ENCODE measurements at regions not wholly inside any gene's neighbourhood (a gene's known extent, or its start where the extent isn't known, plus 50 kb on each side); places are given as distances from the start of the nearest gene placed in this dataset.

DNA sequence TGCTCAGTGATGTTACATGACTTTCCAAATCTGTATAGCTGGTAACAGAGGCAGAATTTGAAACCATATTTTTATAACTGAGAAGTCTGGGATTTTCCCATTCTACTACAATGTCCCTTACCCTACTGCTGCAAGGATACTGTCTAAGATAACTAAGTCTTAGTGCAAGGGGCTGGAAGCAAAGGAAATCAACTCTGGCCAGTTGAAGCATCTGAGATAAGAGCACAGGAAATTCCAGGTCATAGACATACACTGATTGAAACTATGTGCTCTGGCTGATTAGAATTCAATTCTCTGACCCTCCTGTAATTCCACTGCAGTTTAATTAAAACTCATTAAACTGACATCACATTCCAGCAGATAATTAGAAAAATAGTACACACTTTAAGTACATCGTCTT, 267.7 kb upstream of the C1orf87 start:
- DNase-seq = no peak
- WGBS, 2 donors = 91 to 97% methylated on average over 1 of the region's 1 CpG
- no peak overlapping the region for H3K4me3 ChIP-seq
- H3K27me3 ChIP-seq = no peaks in the 10 kb centered on the region
- no peak for TF ChIP-seq POLR2A (IDR thresholded peaks at IDR 0.05)
- TF ChIP-seq, protein P1, sequence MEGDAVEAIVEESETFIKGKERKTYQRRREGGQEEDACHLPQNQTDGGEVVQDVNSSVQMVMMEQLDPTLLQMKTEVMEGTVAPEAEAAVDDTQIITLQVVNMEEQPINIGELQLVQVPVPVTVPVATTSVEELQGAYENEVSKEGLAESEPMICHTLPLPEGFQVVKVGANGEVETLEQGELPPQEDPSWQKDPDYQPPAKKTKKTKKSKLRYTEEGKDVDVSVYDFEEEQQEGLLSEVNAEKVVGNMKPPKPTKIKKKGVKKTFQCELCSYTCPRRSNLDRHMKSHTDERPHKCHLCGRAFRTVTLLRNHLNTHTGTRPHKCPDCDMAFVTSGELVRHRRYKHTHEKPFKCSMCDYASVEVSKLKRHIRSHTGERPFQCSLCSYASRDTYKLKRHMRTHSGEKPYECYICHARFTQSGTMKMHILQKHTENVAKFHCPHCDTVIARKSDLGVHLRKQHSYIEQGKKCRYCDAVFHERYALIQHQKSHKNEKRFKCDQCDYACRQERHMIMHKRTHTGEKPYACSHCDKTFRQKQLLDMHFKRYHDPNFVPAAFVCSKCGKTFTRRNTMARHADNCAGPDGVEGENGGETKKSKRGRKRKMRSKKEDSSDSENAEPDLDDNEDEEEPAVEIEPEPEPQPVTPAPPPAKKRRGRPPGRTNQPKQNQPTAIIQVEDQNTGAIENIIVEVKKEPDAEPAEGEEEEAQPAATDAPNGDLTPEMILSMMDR (IDR thresholded peaks at IDR 0.05) = no peak
- no peak for TF ChIP-seq POLR2AphosphoS5 (IDR thresholded peaks at IDR 0.05)
- no peak for TF ChIP-seq EP300 (IDR thresholded peaks at IDR 0.05)
- intact Hi-C loops (cut with DNase I) = no loop called here
- H3K36me3 ChIP-seq = no peaks in the 10 kb centered on the region
- H3K27ac ChIP-seq = no peak overlapping the region
- no peaks in the 10 kb centered on the region for H3K4me1 ChIP-seq
- no peaks in the 10 kb centered on the region for H3K9me3 ChIP-seq

DNA sequence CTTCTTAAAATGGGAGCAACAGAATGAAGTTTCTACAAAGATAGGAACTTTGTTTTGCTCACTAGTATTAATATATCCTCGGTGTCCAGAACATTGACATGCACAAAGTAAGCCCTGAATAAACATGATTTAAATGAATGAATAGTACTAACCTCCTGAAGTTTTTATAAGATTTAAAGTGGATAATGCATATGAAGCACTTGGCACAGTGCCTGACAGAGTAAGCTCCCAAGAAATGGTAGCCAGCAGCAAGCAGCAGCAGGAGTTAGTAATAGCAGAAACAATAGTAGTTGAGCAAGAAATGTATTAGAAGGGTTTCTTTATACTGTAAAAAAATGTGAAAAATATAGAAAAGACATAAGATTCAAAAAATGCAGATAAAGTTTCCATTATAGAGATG, 258.1 kb upstream of the C1orf87 start:
- Histone ChIP-seq H3K9me3 (peaks cover 0 to 1% (median 0%) of the 10 kb centered on the region in 4 donors), H3K4me1 (peaks cover 0 to 7% (median 5%) of the 10 kb centered on the region in 4 donors), H3K27ac (no peak overlapping the region), H3K36me3 (no peaks in the 10 kb centered on the region), H3K27me3 (no peaks in the 10 kb centered on the region), H3K4me3 (no peak overlapping the region)
- WGBS, 2 donors = 85 to 86% methylated on average over 1 of the region's 1 CpG
- no peak for DNase-seq
- TF ChIP-seq POLR2AphosphoS5 (IDR thresholded peaks at IDR 0.05) (no peak), POLR2A (IDR thresholded peaks at IDR 0.05) (no peak), EP300 (IDR thresholded peaks at IDR 0.05) (no peak)
- TF ChIP-seq, protein P1 (IDR thresholded peaks at IDR 0.05) = no peak
- intact Hi-C loops (cut with DNase I) = no loop called here

DNA sequence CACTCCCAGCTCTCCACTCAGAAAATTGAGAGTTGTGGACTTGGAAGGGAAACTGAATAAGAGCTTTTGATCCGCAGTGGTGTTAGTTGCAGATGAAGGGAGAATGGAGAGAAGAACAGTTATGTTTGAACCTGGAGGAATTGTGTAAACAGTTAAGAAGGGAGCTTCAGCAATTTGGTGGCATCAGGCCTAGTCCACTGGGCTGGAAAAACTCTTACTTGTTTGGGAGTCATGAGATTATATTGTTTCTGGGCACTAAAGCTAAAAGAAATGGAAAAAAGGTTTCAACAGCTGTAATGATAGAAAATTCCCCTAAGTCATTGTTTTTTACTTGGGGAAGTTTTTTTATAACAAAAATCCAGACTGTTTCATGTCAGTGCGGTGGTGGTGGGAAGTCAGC, 256.1 kb upstream of the C1orf87 start:
- WGBS, 2 donors = 88 to 92% methylated on average over 2 of the region's 2 CpGs
- no peak for TF ChIP-seq POLR2AphosphoS5 (IDR thresholded peaks at IDR 0.05)
- no peak for TF ChIP-seq EP300 (IDR thresholded peaks at IDR 0.05)
- TF ChIP-seq POLR2A (IDR thresholded peaks at IDR 0.05) = no peak
- TF ChIP-seq, protein P1 (IDR thresholded peaks at IDR 0.05) = no peak
- intact Hi-C loops (cut with DNase I) = no loop called here

DNA sequence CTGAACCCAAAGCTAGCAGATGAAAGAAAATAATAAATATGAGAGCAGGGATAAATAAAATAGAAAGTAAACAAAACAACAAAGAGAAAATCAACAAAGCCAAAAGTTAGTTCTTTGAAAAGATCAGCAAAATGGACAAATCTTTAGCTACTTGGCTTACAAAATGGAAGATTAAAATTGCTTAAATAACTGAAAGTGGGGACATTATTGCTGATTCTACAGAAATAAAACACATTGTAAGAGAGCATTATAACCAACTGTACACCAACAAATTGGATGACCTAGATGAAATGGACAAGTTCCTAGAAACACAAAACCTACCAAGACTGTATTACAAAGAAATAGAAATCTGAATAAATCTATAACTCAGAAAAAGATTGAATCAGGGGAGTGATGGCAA, 238.3 kb upstream of the C1orf87 start:
- Histone ChIP-seq H3K4me3 (no peak overlapping the region), H3K4me1 (no peaks in the 10 kb centered on the region), H3K27me3 (no peaks in the 10 kb centered on the region), H3K36me3 (no peaks in the 10 kb centered on the region), H3K27ac (no peak overlapping the region), H3K9me3 (no peaks in the 10 kb centered on the region)
- intact Hi-C loops (cut with DNase I) = no loop called here
- TF ChIP-seq EP300 (IDR thresholded peaks at IDR 0.05) (no peak), POLR2A (IDR thresholded peaks at IDR 0.05) (no peak), POLR2AphosphoS5 (IDR thresholded peaks at IDR 0.05) (no peak)
- TF ChIP-seq, protein P1 (IDR thresholded peaks at IDR 0.05) = no peak
- no peak for DNase-seq

More for the DNA sequence above, 256.1 kb upstream of the C1orf87 start:
- no peaks in the 10 kb centered on the region for H3K36me3 ChIP-seq
- H3K4me1 ChIP-seq = peaks cover 0 to 7% (median 5%) of the 10 kb centered on the region in 4 donors
- DNase-seq = no peak
- no peak overlapping the region for H3K27ac ChIP-seq
- no peak overlapping the region for H3K4me3 ChIP-seq
- H3K27me3 ChIP-seq = no peaks in the 10 kb centered on the region
- H3K9me3 ChIP-seq = no peaks in the 10 kb centered on the region

DNA sequence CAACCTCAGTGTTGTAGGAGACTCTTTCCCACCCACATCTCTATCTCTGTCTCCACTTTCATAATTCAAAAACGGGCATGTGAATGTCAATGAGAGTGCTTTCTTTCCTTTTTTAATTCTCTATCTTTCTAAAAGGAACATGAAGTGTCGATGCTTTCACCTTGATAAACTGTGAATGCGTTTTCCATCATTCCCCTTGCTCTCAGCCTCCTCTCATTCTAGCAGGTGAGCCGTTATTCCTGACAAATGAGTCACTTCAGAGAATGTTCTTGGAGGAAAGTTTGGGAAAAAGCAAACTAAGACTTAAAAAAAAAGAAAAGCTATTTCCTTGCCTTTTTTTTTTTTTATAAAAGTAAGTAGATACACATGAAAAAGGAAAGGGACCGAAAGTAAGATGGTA, 226.0 kb upstream of the C1orf87 start:
- intact Hi-C loops (cut with DNase I) = no loop called here
- H3K4me1 ChIP-seq = no peaks in the 10 kb centered on the region
- H3K36me3 ChIP-seq = no peaks in the 10 kb centered on the region
- H3K27ac ChIP-seq = no peak overlapping the region
- 85 to 88% methylated on average over 5 of the region's 5 CpGs for WGBS, 2 donors
- no peak overlapping the region for H3K4me3 ChIP-seq
- TF ChIP-seq EP300 (IDR thresholded peaks at IDR 0.05) (no peak), POLR2AphosphoS5 (IDR thresholded peaks at IDR 0.05) (no peak), POLR2A (IDR thresholded peaks at IDR 0.05) (no peak)
- TF ChIP-seq, protein P1 (IDR thresholded peaks at IDR 0.05) = no peak
- no peaks in the 10 kb centered on the region for H3K27me3 ChIP-seq
- DNase-seq = no peak
- H3K9me3 ChIP-seq = peaks cover 0 to 7% (median 0%) of the 10 kb centered on the region in 4 donors
